Skeletal muscle satellite cell (primary cell): ENCODE measurements at regions not wholly inside any gene's neighbourhood (a gene's known extent, or its start where the extent isn't known, plus 50 kb on each side); places are given as distances from the start of the nearest gene placed in this dataset.

Source experiments
- H3K27me3 ChIP-seq: 2 replicates; pipeline ENCODE4 v1.7.0; 2013; ENCODE audit warnings: low read length; ENCODE audit not compliant: control insufficient read depth, insufficient read depth
- H3K36me3 ChIP-seq: 2 replicates; pipeline ENCODE4 v1.7.0; 2013; ENCODE audit warnings: mild to moderate bottlenecking, control low read depth, low read length; ENCODE audit not compliant: insufficient read depth
- H3K4me1 ChIP-seq: 2 replicates; pipeline ENCODE4 v1.7.0; 2013; ENCODE audit warnings: low read length; ENCODE audit not compliant: control insufficient read depth, insufficient read depth
- H3K4me2 ChIP-seq: 2 replicates; pipeline ENCODE4 v1.7.0; 2013; ENCODE audit warnings: mild to moderate bottlenecking, low read length
- H3K4me3 ChIP-seq: 2 replicates; pipeline ENCODE4 v1.7.0; 2013; ENCODE audit warnings: low read length
- H3K9ac ChIP-seq: 2 replicates; pipeline ENCODE4 v1.7.0; 2013; ENCODE audit warnings: mild to moderate bottlenecking, low read depth, low read length, moderate library complexity
- H3K9me3 ChIP-seq: replicated peaks from 2 replicates; pipeline ENCODE4 v1.7.0; 2013; ENCODE audit warnings: mild to moderate bottlenecking, control low read depth, low read length

GRCh38 chr5:88377705-88378656 lies 109.3 kb upstream of the TMEM161B start:
- Histone ChIP-seq H3K4me3 (no peak overlapping the region), H3K4me2 (no peak overlapping the region), H3K9me3 (no peaks in the 10 kb centered on the region), H3K4me1 (no peaks in the 10 kb centered on the region), H3K36me3 (no peaks in the 10 kb centered on the region), H3K27me3 (no peaks in the 10 kb centered on the region), H3K9ac (no peak overlapping the region)

DNA sequence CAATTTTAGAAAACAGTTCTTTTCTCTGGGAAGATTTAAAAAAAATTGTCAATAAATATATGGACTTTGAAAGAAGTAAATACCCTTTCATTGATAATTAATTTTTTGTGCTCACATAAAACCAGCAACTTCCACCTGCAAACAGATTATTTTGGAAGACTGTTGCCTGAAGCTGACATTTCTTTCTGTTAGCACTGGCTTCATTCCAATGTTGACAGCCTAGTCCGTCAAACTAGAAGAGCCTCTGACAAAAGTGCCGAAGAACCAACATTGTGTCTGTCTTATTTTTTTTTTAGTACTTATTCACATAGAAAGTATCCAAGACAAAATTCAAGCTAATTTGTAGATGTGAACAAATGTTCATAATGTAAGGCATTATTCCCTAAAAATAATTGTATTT lies 108.6 kb upstream of the TMEM161B start:
- no peak overlapping the region for H3K9ac ChIP-seq
- H3K4me3 ChIP-seq: no peak overlapping the region
- no peaks in the 10 kb centered on the region for H3K9me3 ChIP-seq
- H3K4me1 ChIP-seq: no peaks in the 10 kb centered on the region
- H3K27me3 ChIP-seq: no peaks in the 10 kb centered on the region
- H3K36me3 ChIP-seq: no peaks in the 10 kb centered on the region
- H3K4me2 ChIP-seq: no peak overlapping the region

GRCh38 chr5:88376728-88377127 lies 108.1 kb upstream of the TMEM161B start:
- Histone ChIP-seq H3K27me3 (no peaks in the 10 kb centered on the region), H3K4me1 (no peaks in the 10 kb centered on the region), H3K36me3 (no peaks in the 10 kb centered on the region), H3K9ac (no peak overlapping the region), H3K9me3 (no peaks in the 10 kb centered on the region), H3K4me3 (no peak overlapping the region), H3K4me2 (no peak overlapping the region)

DNA sequence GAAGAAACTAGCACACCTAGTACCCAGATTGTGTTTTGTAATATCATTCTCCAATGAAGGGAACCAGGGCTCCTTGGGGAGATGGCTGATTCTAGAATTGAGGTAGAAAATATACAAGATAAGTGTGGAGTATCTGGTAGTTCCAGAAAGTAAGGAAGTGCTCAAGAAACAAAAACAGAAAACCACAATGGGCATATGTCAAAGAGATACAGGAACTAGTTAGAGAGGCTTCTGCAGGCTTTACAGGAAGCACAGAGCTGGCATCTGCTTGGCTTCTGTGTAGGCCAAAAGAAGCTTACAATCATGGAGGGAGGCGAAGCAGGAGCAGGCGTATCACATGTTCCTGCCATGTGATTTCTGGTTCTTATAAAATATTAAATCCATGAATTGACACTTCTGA lies 105.7 kb upstream of the TMEM161B start:
- Histone ChIP-seq H3K27me3 (no peaks in the 10 kb centered on the region), H3K9ac (no peak overlapping the region), H3K4me3 (no peak overlapping the region), H3K36me3 (no peaks in the 10 kb centered on the region), H3K9me3 (no peaks in the 10 kb centered on the region), H3K4me2 (no peak overlapping the region), H3K4me1 (no peaks in the 10 kb centered on the region)

DNA sequence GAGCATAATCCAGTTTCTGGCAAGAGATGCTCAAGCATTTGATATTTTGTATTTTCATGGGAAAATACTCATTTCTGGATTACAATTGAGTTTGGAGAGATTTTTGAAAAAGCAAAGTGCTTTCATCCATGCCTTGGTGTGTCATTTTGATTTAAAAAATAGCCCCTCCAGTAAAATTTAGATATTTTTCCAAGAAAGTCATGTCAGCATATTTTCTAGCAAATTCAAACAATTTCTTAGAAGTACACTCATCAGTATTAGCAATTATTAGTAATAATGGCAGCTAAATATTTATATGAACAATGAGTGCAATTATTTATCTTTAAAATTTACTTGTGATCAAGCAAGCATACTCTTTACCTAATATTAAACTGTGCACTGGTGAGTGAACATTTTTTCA lies 102.2 kb upstream of the TMEM161B start:
- H3K4me3 ChIP-seq: no peak overlapping the region
- H3K4me2 ChIP-seq: no peak overlapping the region

DNA sequence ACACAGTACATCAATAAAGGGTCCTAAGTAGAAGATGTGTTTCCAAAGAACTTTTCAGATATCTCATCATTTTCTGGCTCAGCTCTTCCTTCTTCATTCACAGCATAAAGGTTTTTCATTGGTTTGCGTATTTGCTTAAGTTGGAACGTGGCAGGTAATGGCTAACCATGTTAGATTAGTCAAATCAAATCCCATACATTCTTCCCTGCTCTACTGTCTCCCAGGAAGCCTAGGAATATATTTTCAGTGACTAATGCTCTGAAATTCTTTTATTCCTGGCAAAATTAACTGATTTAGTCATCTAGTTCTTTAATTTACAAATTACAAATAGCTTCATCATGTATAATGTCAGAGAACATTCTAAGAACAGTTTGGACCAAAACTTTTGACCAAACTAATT lies 99.6 kb upstream of the TMEM161B start:
- H3K36me3 ChIP-seq: no peaks in the 10 kb centered on the region
- no peak overlapping the region for H3K4me3 ChIP-seq
- no peaks in the 10 kb centered on the region for H3K27me3 ChIP-seq
- H3K9ac ChIP-seq: no peak overlapping the region
- H3K4me2 ChIP-seq: no peak overlapping the region
- H3K4me1 ChIP-seq: no peaks in the 10 kb centered on the region
- no peaks in the 10 kb centered on the region for H3K9me3 ChIP-seq

More for the DNA sequence above, 102.2 kb upstream of the TMEM161B start:
- no peaks in the 10 kb centered on the region for H3K27me3 ChIP-seq
- no peaks in the 10 kb centered on the region for H3K9me3 ChIP-seq
- no peaks in the 10 kb centered on the region for H3K36me3 ChIP-seq
- no peak overlapping the region for H3K9ac ChIP-seq
- no peaks in the 10 kb centered on the region for H3K4me1 ChIP-seq

DNA sequence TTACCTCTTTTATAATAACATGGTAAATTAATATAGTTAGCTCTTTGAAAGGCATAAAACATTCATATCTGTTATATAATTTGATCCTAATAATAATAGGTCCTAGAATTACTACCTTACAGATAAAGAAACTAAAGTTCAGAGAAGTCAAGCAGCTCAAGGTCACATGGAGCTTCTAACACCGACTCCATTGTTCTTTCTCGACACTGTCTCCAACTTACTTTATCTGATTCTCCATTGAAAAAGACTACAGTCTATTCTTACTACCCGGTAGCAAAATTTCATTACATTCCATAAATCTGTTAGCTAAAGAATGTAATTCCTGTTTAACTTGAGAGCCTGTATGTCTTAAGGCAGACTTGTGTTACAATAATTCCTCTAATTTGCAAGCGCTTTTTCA lies 96.3 kb upstream of the TMEM161B start:
- H3K27me3 ChIP-seq: no peaks in the 10 kb centered on the region
- no peak overlapping the region for H3K4me3 ChIP-seq
- no peaks in the 10 kb centered on the region for H3K4me1 ChIP-seq
- no peaks in the 10 kb centered on the region for H3K9me3 ChIP-seq
- no peak overlapping the region for H3K9ac ChIP-seq
- no peak overlapping the region for H3K4me2 ChIP-seq
- no peaks in the 10 kb centered on the region for H3K36me3 ChIP-seq

DNA sequence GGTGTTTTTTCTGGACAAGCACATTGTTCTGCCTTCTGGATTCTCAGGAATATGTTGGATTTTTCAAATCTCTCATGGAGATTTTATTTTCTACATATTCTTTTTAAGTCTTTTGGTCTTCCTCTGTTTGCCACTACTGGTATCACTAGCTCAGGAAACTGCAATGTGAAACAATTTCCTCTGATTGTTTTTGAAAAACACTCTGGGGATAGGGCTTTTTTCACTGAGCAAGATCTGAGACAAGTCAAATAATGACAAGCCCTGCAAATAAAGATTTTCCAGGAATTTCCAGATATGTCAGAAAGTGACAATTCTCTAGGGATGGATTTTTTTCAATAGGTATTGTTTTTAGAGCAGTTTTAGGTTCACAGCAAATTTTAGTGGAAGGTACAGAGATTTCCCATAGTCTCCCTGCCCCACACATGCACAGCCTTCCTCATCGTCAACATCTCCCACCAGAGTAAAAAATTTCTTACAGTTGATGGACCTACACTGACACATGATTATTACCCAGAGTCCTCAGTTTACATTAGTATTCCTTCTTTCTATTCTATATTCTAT lies 86.9 kb upstream of the TMEM161B start:
- H3K4me2 ChIP-seq: no peak overlapping the region
- H3K9me3 ChIP-seq: no peaks in the 10 kb centered on the region
- H3K27me3 ChIP-seq: no peaks in the 10 kb centered on the region
- H3K4me1 ChIP-seq: no peaks in the 10 kb centered on the region
- H3K9ac ChIP-seq: no peak overlapping the region
- H3K36me3 ChIP-seq: no peaks in the 10 kb centered on the region
- no peak overlapping the region for H3K4me3 ChIP-seq

- Histone ChIP-seq H3K4me2 (no peak overlapping the region), H3K9ac (no peak overlapping the region), H3K36me3 (no peaks in the 10 kb centered on the region), H3K4me1 (no peaks in the 10 kb centered on the region), H3K4me3 (no peak overlapping the region), H3K27me3 (no peaks in the 10 kb centered on the region), H3K9me3 (no peaks in the 10 kb centered on the region)
Observed at GRCh38 chr5:88325868-88326267, 57.2 kb upstream of the TMEM161B start.

DNA sequence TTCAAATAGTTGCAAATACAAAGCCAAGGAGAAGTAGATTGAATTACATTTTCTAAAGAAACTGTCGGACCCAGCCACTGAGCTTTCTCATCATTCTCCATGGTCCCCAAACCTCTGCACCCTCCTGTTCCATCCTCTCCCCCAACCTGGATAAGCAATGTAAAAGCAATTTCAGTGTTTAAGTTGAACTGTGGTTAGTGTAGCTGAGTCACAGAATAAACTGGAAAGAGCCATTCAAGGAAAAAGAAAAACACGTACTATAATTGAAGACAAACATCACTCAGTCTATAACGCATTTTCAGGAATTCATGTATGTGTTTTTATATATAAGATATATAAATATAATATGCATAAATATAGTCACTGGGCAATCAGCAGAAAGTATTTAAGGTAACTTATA lies 54.1 kb upstream of the TMEM161B start:
- no peaks in the 10 kb centered on the region for H3K4me1 ChIP-seq
- H3K27me3 ChIP-seq: no peaks in the 10 kb centered on the region
- no peaks in the 10 kb centered on the region for H3K36me3 ChIP-seq
- no peaks in the 10 kb centered on the region for H3K9me3 ChIP-seq
- H3K4me3 ChIP-seq: no peak overlapping the region
- no peak overlapping the region for H3K9ac ChIP-seq
- H3K4me2 ChIP-seq: no peak overlapping the region
